Suppressor macrophage treated with lipopolysaccharide for 1 hour (primary cell): ENCODE measurements at regions not wholly inside any gene's neighbourhood (a gene's known extent, or its start where the extent isn't known, plus 50 kb on each side); places are given as distances from the start of the nearest gene placed in this dataset.

ENCODE experiments used
- DNase-seq, 3 donors: peaks; one replicate each; pipeline ENCODE4 v3.0.0-alpha.2; 2020 to 2022

GRCh38 chr15:66615846-66616245, 50.0 kb upstream of the LCTL start:
- DNase-seq: no peak

- peak; percentile 89 to 91 (median 91) for DNase-seq
These were observed 51.6 kb upstream of the LCTL start for GRCh38 chr15:66617137-66618090.

DNA sequence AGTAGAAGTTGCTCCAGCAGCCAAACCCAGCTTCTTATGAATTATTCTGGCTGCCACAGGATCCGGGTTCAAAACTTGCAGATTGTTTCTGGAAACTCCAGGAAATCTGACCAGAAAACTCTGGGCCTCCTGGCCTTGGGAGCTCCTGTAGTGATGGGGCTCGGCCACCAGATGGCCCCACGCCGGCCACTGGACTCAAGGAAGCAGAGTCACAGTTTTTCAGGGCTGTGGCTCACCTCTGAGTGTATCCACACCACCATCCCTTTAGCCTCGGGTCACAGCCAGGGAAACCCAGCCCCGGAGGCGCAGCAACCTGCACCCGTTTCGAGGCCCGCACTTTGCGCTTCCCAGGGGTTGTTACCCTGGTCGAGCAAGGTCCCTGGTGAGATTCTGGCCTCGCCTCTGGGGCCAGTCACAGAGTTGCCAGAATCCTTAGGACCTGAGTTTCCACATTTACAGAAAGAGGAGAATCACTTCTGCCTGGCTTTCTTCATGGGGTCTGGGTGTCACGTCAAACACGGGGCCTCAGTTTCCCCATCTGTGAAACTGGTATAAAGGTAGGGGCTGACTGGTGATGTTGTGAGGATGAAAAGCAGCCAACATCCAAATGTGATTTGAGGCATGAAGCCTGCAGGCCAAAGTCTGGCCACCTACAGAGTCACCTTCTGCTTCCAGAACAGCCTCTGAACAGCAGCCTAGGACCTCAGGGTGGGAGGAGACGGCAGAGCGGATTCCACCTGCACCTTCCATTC, 53.5 kb upstream of the LCTL start:
- DNase-seq: peak; percentile 80 to 88 (median 86)

DNA sequence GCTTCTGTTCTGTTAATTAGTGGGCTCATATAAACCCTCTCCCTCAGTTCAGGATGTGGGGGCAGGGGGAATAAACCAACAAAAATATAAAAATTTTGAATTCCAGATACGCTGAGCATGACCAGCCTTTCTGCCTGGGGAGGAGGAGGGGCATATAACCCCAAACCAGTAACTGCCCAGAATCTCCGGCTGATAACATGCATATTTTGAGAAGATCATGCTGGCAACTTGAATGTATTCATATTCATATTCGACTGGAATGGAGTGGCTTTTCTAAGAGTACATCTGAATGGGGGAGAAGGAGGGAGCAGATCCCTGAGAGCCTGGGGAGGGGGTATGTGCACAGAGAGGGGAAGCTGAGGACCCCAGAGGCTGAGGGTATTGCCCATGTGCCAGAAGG, 54.5 kb upstream of the LCTL start:
- DNase-seq: no peak

DNA sequence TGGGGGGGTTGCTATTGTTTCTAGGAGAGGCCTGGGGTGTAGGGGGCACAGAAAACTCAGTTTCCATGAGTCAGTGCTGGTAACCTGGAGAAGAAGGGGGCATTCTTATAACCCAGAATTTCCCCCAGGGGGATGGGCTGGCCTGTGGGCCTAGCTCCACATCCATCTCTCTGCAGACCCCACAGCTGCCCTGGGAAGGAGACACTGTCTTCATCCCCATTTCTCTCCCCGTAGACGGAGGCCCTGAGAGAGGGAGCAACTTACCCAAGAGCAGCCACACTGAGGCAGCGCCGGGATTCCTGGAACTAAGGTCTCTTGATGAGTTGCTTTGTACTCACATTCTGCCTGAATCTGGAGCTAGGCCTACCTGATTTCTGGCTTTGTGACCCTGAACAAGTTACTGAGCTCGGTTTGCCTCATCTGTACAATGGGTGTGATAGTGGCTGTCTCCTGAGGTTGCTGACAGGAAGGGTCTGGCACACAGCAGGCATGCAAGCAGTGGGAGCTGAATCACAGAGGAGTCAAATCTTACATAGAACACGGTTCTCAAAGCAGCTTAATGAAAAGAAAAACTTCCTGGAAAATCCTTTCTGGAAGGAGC, 55.0 kb upstream of the LCTL start:
- no peak for DNase-seq

DNA sequence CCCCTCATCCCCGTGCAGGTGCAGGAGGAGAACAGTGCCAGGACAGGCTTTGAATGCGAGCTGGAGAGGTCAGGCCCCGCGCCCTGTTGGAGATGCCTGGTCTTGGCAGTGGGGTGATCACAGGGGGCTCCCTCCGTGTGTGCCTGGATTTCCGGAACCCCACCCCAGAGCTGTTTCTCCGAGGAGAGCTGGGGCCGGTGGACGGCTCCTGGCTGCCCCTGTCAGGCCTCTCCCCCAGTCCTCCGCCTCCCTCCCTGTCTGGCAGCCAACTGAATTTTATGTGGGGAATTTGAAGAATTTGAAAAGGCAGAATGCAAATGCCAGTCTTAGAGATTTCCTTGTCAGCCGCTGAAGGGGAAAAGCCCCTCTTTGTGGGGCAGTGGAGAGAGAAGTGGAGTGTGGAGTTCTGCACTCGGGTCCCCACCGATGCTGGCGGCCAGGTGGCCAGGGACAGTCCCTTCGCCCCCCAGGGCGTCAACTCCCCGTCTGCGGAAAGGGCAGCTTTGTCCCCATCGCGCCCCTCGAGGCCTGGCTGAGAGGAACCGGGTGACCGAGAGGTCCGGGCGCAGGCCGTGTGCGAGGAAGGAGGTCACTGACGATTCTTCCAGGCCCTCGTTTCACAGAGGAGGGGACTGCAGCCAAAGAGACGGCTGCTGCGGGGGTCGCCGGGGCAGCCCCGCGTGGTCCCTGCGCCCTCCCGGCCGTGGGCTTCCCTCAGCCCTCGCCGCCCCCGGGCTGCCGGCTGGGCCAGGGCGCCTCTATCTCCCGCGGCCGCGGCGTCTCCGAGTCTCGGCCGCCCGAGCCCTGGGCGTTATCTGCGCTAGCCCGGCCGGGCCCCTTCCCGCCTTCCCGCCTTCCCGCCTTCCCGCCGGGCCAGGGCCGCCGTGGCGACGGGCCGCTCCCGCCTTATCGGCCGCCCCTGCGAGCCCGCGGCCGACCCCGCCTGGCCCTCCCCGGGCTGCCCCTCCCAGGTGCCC, 56.0 kb upstream of the LCTL start:
- DNase-seq: peak in 1 of 3 donors; percentile 27

GRCh38 chr15:66622591-66623022, 56.8 kb upstream of the LCTL start:
- DNase-seq: peak in 1 of 3 donors; percentile 34

- peak in 2 of 3 donors; percentile 31 to 44 for DNase-seq
These were observed 58.1 kb upstream of the LCTL start for GRCh38 chr15:66623801-66624453.

- no peak for DNase-seq
These were observed 59.7 kb upstream of the LCTL start for GRCh38 chr15:66625531-66625930.

DNA sequence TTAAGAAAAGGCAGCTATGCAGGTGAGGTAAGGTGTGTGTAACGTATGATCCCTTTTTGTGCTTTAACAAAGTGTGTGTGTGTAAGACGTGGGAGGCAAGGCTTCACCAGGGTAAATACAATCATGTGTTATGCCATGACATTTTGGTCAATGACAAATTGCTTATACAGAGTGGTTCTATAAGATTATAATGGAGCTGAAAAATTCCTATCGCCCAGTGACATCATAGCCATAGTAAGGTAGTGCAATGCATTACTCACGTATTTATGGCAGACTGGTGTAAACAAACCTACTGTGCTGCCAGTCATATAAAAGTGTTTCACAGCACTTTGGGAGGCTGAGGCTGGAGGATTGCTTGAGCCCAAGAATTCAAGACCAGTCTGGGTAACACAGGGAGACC, 60.2 kb upstream of the LCTL start:
- no peak for DNase-seq

DNA sequence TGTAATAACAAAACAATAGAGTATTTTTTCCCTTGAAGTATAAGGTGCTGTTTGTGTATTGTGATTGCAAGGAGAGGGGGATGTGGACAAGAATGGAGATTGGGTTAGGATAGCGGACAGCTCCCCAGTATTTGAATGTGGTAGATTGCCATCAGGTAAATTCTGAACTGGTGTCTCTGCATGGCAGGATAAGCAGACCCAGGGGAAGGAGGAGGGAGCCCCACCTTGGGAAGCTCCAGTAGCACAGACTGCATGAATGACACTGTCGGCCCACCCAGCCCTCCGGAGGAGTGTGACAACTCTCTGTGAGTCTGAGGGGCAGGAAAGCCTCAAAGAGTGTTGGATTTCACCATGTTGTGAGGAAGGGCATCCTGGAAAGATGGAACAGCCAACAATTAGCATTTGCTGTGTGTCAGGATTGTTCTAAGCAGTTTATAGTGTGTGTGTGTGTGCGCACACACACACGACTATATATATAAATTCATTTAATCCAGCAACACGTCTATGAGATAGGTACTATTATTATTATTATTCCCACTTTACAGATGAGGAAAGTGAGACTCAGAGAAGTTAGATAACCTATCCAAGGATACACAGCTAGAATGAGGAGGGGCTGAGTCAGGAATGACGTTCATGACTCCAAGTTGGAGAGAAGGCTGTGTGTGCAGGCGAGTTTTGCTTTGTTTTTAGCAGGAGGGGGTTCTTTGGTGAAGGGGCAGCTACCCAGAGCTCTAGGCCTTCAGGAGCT, 63.4 kb upstream of the LCTL start:
- no peak for DNase-seq

- no peak for DNase-seq
These were observed 64.2 kb upstream of the LCTL start for GRCh38 chr15:66629817-66630576.

- DNase-seq: no peak
These were observed 65.1 kb upstream of the LCTL start for GRCh38 chr15:66630801-66631351.

DNA sequence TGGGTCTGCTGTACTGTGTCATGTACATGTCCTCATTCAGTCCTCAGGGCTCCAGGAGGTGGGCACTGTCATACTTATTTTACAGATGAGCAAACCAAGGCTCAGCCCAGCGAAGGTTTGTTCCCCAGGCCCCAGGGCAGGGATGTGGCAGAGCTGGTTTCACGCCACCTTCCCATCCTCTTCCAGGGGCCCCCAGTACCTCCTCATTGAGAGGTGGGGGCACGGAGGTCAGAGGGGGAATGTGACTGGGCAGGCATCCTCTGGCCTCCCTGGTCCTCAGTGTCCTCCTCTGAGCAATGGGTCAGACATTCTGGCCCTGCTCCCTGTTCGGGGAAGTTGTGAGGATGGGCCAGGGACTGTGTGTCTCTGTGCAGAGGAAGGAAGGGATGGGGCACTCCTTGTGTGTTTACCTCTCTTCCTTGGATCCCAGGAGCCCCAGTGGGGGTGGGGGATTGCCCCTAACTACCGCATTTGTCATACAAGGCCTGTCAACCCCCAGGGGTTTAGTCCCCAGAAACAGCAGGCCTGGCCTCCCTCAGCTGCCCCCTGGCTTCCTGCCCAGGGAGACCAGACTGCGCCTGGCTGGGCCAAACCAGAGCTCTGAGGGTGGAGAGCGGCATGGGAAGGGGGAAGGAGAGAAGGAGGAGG, 65.9 kb upstream of the LCTL start:
- DNase-seq: no peak

DNA sequence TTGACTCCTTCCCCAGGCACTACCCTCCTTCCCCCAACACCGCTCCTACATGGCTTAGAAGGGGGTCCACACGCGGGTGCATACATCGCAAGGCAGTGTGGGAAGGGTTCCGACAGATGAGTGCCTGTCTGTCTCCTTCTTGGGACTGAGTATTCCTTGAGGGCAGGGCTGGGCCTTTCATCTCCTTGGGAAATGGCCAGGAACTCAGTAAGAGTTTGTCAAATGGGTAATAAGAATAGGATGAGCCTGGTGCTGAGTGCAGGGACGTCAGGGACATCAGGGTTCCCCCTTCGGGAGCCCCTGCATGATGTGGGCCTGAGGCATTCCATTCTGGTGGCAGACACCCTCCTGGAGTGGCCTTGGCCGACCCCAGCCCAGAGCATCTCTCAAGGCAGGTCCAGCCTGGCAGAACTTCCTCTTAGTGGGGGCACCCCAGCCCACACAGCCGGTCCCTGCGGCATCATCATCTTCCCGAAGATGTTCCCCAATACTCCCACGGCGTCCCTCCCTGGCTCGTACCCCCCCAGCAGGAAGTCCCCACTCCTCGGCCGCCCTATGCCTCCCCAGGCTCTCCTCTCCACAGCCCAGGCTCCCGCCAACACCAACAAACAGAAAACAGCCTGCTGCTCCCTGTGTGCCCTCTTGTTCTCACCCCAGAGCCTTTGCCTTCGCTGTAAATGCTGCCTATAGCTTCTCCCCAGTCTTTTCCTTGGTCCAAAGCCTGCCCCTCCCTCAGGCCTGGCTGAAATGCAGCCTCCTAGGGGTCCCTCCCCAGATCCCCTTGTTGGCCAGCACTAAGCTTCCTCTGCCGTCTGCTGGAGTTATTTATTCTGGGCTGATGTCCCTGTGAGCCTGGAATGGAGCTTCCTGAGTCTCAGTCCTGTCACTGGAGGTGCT, 67.5 kb upstream of the LCTL start:
- peak; percentile 73 to 87 (median 74) for DNase-seq

GRCh38 chr15:66633938-66634250, 68.1 kb upstream of the LCTL start:
- DNase-seq: no peak

- no peak for DNase-seq
These were observed 67.5 kb upstream of the SMAD6 start for GRCh38 chr15:66634540-66634939.

- no peak for DNase-seq
These were observed 67.0 kb upstream of the SMAD6 start for GRCh38 chr15:66635006-66635405.
